ENCODE measurements at regions not wholly inside any gene's neighbourhood (a gene's known extent, or its start where the extent isn't known, plus 50 kb on each side); places are given as distances from the start of the nearest gene placed in this dataset.
"Not testable (repeated sequence)": the region's sequence is repeated elsewhere in the genome, so short reads cannot be mapped to it uniquely, and the experiment has no call there.

- FAIRE-seq, result not testable (repeated sequence)
Observed at GRCh38 chr1:147348592-147348991, 106.1 kb downstream of the CHD1L start.

GRCh38 chr1:147349533-147349932 is 107.0 kb downstream of the CHD1L start:
- FAIRE-seq, result no peak

GRCh38 chr1:147351140-147351835 is 108.8 kb downstream of the CHD1L start:
- FAIRE-seq, result no peak

GRCh38 chr1:147377263-147378246 is 135.1 kb downstream of the CHD1L start:
- FAIRE-seq, result no peak

DNA sequence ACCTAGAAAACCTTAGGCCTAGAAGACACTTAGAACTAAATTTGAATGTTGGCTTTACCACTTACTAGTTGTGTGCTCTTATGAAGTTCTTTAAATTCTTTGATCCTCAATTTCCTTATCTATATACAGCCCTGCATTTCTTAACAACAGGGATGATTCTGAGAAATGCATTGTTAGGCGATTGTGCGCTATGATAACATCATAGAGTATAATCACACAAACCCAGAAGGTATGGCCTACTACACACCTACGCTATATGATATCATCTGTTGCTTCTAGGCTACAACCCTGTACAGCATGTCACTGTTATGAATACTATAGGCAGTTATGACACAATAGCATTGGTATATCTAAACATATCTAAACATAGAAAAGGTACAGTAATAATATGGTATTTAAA is 137.4 kb downstream of the CHD1L start:
- no peak for FAIRE-seq

GRCh38 chr1:147384804-147385203 is 142.3 kb downstream of the CHD1L start:
- FAIRE-seq, result no peak

DNA sequence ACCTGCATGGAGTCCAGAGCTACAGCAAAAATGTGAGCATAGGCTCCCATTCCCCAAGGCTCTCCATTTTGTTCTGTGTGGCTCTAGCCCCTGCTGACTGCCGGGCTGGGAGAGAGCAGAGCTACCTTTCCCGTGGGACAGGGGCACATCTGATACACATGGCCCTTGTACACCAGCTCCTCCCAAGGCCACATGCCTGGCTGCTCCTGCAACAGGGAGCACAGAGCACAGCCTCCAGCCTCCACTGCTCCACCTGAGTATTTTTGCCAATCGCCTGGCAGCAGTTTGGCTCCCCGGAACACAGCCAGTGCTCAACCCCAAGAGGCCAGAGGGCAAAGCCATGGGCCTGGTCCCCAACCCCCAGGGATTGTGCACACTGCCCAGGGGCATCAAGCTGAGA is 146.5 kb downstream of the CHD1L start:
- no peak for FAIRE-seq

- no peak for FAIRE-seq
Observed at GRCh38 chr1:147389532-147390184, 147.2 kb downstream of the CHD1L start.

DNA sequence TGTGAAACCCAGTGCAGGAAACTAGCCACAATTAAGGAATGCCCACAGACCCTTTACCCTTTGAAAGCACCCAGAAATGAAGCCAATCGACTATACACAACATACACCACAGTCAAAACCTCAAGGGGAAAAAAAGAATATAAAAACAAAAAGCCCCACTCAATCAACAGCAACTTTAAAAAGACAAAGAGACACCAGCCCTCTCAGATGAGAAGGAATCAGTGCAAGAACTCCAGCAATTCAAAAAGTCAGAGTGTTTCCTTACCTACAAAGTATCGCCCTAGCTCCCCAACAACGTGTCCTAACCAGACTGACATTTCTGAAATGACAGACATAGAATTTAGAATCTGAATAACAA is 147.7 kb downstream of the CHD1L start:
- FAIRE-seq, result no peak

- FAIRE-seq, result no peak
Observed at GRCh38 chr1:147391114-147391513, 148.6 kb downstream of the CHD1L start.

DNA sequence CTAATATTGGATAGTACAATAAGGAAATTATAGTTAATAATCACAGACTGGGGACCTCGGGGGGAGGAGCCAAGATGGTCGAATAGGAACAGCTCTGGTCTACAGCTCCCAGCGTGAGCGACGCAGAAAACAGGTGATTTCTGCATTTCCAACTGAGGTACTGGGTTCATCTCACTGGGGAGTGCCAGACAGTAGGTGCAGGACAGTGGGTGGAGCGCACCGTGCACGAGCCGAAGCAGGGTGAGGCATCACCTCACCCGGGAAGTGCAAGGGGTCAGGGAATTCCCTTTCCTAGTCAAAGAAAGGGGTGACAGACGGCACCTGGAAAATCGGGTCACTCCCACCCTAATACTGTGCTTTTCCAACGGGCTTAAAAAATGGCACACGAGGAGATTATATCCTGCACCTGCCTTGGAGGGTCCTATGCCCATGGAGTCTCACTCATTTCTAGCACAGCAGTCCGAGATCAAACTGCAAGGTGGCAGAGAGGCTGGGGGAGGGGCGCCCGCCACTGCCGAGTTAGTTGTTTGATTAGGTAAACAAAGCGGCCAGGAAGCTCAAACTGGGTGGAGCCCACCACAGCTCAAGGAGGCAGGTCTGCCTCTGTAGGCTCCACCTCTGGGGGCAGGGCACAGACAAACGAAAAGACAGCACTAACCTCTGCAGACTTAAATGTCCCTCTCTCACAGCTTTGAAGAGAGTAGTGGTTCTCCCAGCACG is 138.8 kb upstream of the BCL9 start:
- FAIRE-seq, result not testable (repeated sequence)

- FAIRE-seq, result not testable (repeated sequence)
Observed at GRCh38 chr1:147404344-147404743, 137.0 kb upstream of the BCL9 start.

DNA sequence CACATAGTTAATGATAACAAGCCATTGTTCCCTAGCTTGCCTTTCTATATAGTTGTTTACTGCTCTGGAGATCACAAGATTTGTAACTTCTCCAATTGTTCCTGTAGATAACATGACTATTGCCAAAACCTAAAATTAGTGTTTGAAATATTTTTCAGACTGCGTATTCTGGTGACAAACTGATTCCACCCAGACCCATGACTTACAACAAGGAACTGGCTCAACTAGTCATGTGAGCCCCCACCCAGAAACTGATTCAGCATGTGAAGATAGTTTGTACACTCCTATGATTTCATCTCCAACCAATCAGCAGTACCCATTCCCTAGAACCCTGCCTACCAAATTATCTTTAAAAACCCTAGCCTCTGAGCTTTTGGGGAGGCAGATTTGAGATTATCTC is 131.4 kb upstream of the BCL9 start:
- FAIRE-seq, result no peak

GRCh38 chr1:147413110-147413605 is 128.1 kb upstream of the BCL9 start:
- FAIRE-seq, result no peak

- no peak for FAIRE-seq
Observed at GRCh38 chr1:147414505-147415163, 126.7 kb upstream of the BCL9 start.

DNA sequence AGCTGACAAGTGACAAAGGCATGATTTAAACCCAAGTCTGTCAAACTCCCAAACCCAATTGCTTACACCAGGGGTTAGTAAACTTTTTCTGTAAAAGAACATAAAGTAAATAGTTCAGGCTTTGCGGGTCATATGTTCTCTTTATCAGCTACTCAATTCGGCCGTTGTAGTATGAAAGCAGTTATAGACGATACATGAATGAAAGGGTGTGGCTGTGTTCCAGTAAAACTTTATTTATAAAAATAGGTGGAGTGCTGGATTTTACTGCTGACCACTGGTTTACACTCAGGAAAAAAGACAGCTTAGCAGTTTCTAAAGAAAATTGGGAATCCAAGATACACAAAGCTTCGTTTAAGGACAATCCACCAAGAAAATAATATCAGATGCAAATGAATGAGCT is 124.3 kb upstream of the BCL9 start:
- FAIRE-seq, result no peak

GRCh38 chr1:147423100-147423827 is 118.0 kb upstream of the BCL9 start:
- FAIRE-seq, result not testable (repeated sequence)

DNA sequence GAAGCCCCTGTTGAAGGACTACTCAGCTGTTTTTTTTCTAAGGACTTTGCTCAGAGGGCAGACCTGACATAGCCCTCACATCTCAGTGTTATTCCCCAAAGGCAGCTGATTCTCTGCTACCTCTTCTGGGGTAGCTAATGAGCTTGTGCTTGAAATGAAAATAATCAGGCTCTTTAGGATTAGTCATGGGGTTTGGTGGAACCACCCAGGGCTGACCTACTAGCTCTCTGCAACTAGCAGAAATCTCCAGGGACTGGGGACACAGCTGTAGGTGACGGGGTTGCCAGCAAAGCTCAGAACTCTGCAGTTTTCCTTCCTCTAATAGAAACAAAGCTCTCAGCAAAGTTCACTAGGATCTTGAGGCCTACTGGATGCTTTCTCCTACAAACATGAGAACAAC is 106.4 kb upstream of the BCL9 start:
- FAIRE-seq, result no peak

DNA sequence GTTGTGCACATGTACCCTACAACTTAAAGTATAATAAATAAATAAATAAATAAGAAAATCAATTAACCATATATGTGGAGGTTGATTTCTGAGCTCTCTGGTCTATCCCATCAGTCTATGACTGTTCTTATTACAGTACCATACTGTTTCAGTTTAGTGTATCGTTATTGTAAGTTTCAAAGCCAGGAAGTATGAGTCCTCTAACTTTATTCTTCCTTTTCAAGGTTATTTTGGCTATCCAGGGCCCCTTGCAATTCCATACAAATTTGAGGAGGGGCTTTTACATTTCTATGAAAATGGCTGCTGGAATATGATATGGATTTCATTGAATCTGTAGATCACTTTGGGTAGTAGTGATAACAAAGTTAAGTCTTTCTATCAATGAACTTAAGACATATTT is 96.9 kb upstream of the BCL9 start:
- FAIRE-seq, result no peak

- no peak for FAIRE-seq
Observed at GRCh38 chr1:147451628-147452027, 89.7 kb upstream of the BCL9 start.

DNA sequence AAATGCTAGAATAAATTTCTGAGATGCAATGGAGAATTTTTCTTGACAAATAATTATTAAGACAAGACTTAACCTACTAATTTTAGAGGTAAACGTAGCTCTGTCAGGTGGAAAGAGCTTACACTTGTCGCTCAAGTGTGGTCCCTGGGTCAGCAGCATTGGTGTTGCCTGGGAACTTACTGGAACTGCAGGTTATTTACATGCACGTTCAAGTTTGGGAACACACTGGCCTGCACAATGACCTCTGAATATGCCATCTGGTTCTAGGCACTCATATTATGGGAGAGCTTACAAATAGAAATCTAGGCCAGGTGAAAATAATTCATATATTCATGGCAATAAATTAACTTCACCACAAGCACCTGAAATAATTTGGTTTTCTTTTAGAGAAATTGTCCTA is 88.5 kb upstream of the BCL9 start:
- FAIRE-seq, result no peak
